ENCODE measurements at regions not wholly inside any gene's neighbourhood (a gene's known extent, or its start where the extent isn't known, plus 50 kb on each side); places are given as distances from the start of the nearest gene placed in this dataset.

DNA sequence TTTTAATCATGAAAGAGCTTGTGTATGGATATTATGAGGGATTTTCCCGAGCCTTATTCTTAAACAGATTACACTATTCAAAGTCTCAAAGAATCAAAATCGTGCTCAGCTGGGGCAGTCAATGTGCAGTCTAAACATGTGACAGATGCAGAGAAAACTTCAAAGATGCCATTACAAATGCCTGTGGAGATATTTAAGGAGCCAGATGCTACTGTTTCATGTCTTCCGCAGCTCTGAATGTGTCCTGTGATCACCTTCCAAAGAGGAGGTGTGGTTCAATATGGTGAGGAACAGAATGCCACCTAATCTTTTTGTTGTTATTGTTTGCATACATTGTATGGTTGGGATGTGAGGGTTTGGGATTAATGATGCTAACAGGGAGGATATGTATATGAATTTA, 593.3 kb upstream of the ARRDC3 start:
- DNase-seq: no peak
- TF ChIP-seq, protein P1, sequence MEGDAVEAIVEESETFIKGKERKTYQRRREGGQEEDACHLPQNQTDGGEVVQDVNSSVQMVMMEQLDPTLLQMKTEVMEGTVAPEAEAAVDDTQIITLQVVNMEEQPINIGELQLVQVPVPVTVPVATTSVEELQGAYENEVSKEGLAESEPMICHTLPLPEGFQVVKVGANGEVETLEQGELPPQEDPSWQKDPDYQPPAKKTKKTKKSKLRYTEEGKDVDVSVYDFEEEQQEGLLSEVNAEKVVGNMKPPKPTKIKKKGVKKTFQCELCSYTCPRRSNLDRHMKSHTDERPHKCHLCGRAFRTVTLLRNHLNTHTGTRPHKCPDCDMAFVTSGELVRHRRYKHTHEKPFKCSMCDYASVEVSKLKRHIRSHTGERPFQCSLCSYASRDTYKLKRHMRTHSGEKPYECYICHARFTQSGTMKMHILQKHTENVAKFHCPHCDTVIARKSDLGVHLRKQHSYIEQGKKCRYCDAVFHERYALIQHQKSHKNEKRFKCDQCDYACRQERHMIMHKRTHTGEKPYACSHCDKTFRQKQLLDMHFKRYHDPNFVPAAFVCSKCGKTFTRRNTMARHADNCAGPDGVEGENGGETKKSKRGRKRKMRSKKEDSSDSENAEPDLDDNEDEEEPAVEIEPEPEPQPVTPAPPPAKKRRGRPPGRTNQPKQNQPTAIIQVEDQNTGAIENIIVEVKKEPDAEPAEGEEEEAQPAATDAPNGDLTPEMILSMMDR (IDR thresholded peaks at IDR 0.05): no peak
- TF ChIP-seq POLR2A (IDR thresholded peaks at IDR 0.05): no peak
- H3K36me3 ChIP-seq: no peaks in the 10 kb centered on the region
- no peak overlapping the region for H3K27ac ChIP-seq
- no peaks in the 10 kb centered on the region for H3K9me3 ChIP-seq
- H3K4me1 ChIP-seq: no peaks in the 10 kb centered on the region
- H3K27me3 ChIP-seq: no peaks in the 10 kb centered on the region
- H3K4me3 ChIP-seq: no peak overlapping the region
- WGBS, 2 donors: 56 to 57% methylated on average over 3 of the region's 3 CpGs
- intact Hi-C loops (cut with DNase I): no loop called here

DNA sequence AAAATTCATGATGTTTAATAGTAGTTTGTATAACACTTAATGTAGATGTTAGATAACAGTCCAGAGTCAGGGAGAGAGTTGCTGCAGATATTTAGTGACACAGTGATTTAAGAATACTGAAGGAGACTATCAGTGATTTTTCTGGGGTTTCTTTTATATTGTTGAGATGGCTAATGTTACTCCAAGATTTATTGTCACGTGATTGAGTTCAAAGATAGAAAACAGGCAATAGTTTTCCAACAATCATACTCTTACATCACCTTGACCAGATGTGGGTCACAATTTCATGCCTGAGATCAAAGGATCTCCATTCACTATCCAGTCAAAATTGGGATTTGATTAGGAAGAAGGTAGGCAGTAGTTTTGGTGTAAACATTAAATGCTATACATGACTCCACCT, 580.0 kb upstream of the ARRDC3 start:
- 53 to 65% methylated on average over 1 of the region's 1 CpG for WGBS, 2 donors
- Histone ChIP-seq H3K4me3 (no peak overlapping the region), H3K4me1 (no peaks in the 10 kb centered on the region), H3K27me3 (no peaks in the 10 kb centered on the region), H3K9me3 (no peaks in the 10 kb centered on the region), H3K27ac (no peak overlapping the region), H3K36me3 (no peaks in the 10 kb centered on the region)
- DNase-seq: no peak
- intact Hi-C loops (cut with DNase I): no loop called here
- TF ChIP-seq, protein P1 (IDR thresholded peaks at IDR 0.05): no peak
- TF ChIP-seq POLR2A (IDR thresholded peaks at IDR 0.05): no peak

DNA sequence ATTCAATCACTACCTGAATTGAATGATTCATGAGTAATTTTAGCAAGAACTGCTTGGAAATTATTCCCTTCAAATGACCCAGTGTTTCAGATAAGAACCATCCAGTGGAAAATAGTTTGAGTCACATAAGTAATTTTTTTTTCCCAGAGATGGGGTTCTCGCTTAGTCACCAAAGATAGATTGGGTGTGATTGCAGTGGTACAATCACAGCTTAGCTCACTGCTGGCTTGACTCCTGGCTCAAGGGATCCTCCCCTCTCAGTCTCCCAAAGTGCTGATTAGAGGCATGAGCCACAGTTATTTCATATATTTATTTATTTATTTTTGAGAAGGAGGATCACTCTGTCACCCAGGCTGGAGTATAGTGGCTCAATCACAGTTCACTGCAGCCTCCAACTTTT, 574.5 kb upstream of the ARRDC3 start:
- WGBS, 2 donors: 73 to 83% methylated on average over 1 of the region's 1 CpG
- no peak overlapping the region for H3K27ac ChIP-seq
- intact Hi-C loops (cut with DNase I): no loop called here
- H3K4me3 ChIP-seq: no peak overlapping the region
- no peaks in the 10 kb centered on the region for H3K27me3 ChIP-seq
- no peaks in the 10 kb centered on the region for H3K36me3 ChIP-seq
- no peaks in the 10 kb centered on the region for H3K9me3 ChIP-seq
- no peak for TF ChIP-seq POLR2A (IDR thresholded peaks at IDR 0.05)
- TF ChIP-seq, protein P1 (IDR thresholded peaks at IDR 0.05): no peak
- DNase-seq: no peak
- H3K4me1 ChIP-seq: no peaks in the 10 kb centered on the region

DNA sequence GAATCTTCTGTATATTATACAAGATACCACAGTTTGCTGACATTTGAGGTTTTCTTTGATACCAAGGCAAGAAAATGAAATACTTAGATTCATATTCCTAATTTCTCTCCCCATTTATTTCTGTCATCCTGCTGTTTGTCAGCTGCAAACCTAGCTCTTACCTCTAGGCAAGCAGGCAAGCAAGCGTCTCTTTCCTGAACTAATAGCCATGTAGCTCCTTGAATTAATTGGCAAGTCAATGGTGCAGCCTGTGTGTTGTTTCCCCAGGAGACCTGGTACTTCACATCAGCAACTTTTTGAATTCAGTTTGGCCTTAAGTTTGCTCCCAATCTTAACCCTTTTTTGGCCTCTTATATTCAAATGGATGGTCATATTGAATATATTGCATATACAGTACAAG, 573.6 kb upstream of the ARRDC3 start:
- intact Hi-C loops (cut with DNase I): no loop called here

DNA sequence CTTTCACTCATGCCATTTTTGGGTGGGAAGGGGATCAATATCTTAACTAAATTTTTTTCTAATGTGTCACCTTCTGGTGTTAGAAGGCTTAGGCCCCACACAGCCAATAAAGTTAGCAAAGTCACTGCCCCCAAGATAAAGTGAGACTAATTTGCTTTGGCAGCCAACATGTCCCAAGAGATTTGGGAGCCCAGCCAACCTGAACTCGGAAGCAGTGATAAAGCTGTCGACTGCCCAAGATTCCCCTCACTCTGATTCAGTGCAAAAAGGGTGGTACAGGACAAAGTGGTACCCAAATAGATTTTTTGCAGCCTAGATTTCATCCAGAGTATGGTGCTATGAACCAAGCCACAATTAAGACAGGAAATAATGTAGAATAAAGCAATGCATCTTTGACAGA, 572.5 kb upstream of the ARRDC3 start:
- intact Hi-C loops (cut with DNase I): no loop called here
- H3K4me3 ChIP-seq: no peak overlapping the region
- TF ChIP-seq, protein P1 (IDR thresholded peaks at IDR 0.05): no peak
- TF ChIP-seq POLR2A (IDR thresholded peaks at IDR 0.05): no peak

More for the DNA sequence above, 573.6 kb upstream of the ARRDC3 start:
- no peak for DNase-seq
- Histone ChIP-seq H3K27me3 (no peaks in the 10 kb centered on the region), H3K36me3 (no peaks in the 10 kb centered on the region), H3K9me3 (no peaks in the 10 kb centered on the region), H3K4me3 (no peak overlapping the region), H3K4me1 (no peaks in the 10 kb centered on the region), H3K27ac (no peak overlapping the region)
- 52 to 77% methylated on average over 1 of the region's 1 CpG for WGBS, 2 donors
- TF ChIP-seq POLR2A (IDR thresholded peaks at IDR 0.05): no peak
- TF ChIP-seq, protein P1 (IDR thresholded peaks at IDR 0.05): no peak

More for the DNA sequence above, 572.5 kb upstream of the ARRDC3 start:
- Histone ChIP-seq H3K4me1 (no peaks in the 10 kb centered on the region), H3K27ac (no peak overlapping the region), H3K9me3 (no peaks in the 10 kb centered on the region), H3K36me3 (no peaks in the 10 kb centered on the region), H3K27me3 (no peaks in the 10 kb centered on the region)
- WGBS, 2 donors: 0 to 59% methylated on average over 1 to 2 of the region's 2 CpGs
- DNase-seq: no peak
